ENCODE measurements at regions not wholly inside any gene's neighbourhood (a gene's known extent, or its start where the extent isn't known, plus 50 kb on each side); places are given as distances from the start of the nearest gene placed in this dataset.

DNA sequence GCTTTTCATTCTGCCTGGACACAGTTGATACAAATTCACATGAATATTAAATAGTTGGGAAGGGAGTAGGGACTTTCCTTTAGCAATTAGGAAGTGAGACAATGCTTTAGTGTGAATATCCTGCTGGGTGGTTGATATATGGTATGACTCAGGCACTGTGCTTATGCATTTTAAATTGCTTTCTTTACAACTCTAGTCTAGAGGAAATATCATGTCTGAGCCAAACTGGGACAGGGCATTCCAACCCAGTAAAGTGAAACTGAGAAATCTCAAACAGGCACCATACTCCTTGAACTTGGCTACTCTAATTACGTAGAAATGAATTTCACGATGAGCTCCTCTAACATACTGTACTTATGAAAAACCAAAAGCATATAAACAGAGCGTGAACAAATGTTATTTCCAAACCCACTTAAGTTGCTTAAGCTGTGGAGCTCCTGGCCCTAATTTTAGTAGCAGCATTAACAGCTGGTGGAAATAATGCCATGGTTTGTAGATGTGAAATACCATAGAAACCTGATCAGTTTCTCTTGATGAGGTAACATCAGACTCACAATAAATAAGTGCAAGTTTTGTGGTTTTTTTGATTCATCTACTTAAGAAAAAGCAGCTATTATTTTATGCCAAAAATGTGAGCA lies 242.9 kb upstream of the GK2 start:
- no peak overlapping the region for H3K4me3 ChIP-seq (ENCODE audit: low read depth, low read length)
- peak; percentile 41 for DNase-seq (ENCODE audit: low read depth)
- TF ChIP-seq, protein P1, sequence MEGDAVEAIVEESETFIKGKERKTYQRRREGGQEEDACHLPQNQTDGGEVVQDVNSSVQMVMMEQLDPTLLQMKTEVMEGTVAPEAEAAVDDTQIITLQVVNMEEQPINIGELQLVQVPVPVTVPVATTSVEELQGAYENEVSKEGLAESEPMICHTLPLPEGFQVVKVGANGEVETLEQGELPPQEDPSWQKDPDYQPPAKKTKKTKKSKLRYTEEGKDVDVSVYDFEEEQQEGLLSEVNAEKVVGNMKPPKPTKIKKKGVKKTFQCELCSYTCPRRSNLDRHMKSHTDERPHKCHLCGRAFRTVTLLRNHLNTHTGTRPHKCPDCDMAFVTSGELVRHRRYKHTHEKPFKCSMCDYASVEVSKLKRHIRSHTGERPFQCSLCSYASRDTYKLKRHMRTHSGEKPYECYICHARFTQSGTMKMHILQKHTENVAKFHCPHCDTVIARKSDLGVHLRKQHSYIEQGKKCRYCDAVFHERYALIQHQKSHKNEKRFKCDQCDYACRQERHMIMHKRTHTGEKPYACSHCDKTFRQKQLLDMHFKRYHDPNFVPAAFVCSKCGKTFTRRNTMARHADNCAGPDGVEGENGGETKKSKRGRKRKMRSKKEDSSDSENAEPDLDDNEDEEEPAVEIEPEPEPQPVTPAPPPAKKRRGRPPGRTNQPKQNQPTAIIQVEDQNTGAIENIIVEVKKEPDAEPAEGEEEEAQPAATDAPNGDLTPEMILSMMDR (IDR thresholded peaks at IDR 0.05; ENCODE audit: insufficient read depth, low read length), result no peak

GRCh38 chr4:79650217-79650616 lies 242.2 kb upstream of the GK2 start:
- TF ChIP-seq, protein P1 (IDR thresholded peaks at IDR 0.05; ENCODE audit: insufficient read depth, low read length), result no peak
- no peak for DNase-seq (ENCODE audit: low read depth)
- no peak overlapping the region for H3K4me3 ChIP-seq (ENCODE audit: low read depth, low read length)

DNA sequence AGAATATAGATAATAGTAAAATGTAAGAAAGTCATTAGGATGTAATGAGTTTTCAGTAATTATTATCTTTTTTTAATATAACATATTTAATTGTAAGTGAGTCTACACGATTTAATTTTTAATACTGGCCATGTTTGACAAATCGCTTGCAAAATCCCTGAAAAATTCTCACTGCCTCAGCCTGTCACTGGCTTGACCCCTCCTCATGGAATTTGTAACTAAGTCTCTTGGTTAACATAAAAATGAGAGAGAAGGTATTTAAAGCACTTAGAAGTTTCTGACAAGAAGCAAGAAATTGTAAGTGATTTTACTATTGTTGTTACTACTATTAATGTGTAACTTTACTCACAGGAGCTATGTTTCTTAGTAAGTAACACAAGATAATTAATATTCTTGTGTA lies 237.9 kb upstream of the GK2 start:
- no peak overlapping the region for H3K4me3 ChIP-seq (ENCODE audit: low read depth, low read length)
- TF ChIP-seq, protein P1 (IDR thresholded peaks at IDR 0.05; ENCODE audit: insufficient read depth, low read length), result no peak
- DNase-seq (ENCODE audit: low read depth), result no peak

GRCh38 chr4:79638735-79639134 lies 230.7 kb upstream of the GK2 start:
- no peak overlapping the region for H3K4me3 ChIP-seq (ENCODE audit: low read depth, low read length)
- TF ChIP-seq, protein P1 (IDR thresholded peaks at IDR 0.05; ENCODE audit: insufficient read depth, low read length), result no peak
- DNase-seq (ENCODE audit: low read depth), result no peak

- DNase-seq (ENCODE audit: low read depth), result no peak
- TF ChIP-seq, protein P1 (IDR thresholded peaks at IDR 0.05; ENCODE audit: insufficient read depth, low read length), result no peak
- H3K4me3 ChIP-seq (ENCODE audit: low read depth, low read length), result no peak overlapping the region
Measured at GRCh38 chr4:79636991-79637390, 229.0 kb upstream of the GK2 start.

DNA sequence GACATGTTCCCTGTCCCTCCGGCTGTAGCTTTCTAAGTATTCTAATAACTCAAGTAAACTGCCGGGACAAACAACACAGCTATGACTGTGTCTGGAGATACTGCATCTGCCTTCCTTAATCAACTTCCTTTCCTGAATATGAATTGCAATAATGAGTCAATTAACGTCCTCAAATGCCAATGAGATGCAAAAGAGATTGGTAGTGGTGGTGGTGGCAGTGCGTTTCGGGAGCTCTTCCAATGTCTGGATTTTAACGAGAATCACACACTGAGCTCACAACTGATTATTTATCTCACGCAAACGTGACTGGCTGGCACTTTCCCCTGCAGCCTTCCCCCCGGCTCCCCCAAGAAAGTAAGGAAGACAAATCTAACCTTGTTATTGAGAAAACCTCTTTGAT lies 226.1 kb upstream of the GK2 start:
- H3K4me3 ChIP-seq (ENCODE audit: low read depth, low read length), result no peak overlapping the region
- TF ChIP-seq, protein P1 (IDR thresholded peaks at IDR 0.05; ENCODE audit: insufficient read depth, low read length), result no peak
- DNase-seq (ENCODE audit: low read depth), result no peak

GRCh38 chr4:79632114-79632513 lies 224.1 kb upstream of the GK2 start:
- H3K4me3 ChIP-seq (ENCODE audit: low read depth, low read length), result no peak overlapping the region
- no peak for DNase-seq (ENCODE audit: low read depth)
- TF ChIP-seq, protein P1 (IDR thresholded peaks at IDR 0.05; ENCODE audit: insufficient read depth, low read length), result no peak

Measured in fibroblast of the aortic adventitia (primary cell).